Pancreas (tissue), 10 donors: ENCODE measurements at regions not wholly inside any gene's neighbourhood (a gene's known extent, or its start where the extent isn't known, plus 50 kb on each side); places are given as distances from the start of the nearest gene placed in this dataset.

Experiments
- ATAC-seq, 4 donors: fragments of 200-7000 bp; cut with Tn5 transposase; one replicate each; pipeline versions ENCODE4 v1.8.0 to v1.9.1; 2020; ENCODE audit warnings: mild to moderate bottlenecking in 4 of 4, moderate library complexity in 4 of 4
- DNase-seq, 6 donors: peaks; one replicate each; pipeline ENCODE4 v3.0.0-alpha.2; 2020
- FAIRE-seq: peaks from 2 replicates; lab custom pipeline; 2012; peaks lifted over from hg19 to GRCh38; lab: Jason Lieb, UNC
- H3K27ac ChIP-seq, 4 donors: fragments of 200-600 bp; sonication (generic); 1 replicate in 3 of 4; 2 replicates in 1 of 4; pipeline versions ENCODE4 v1.5.0 to v1.8.0; 2020
- H3K27me3 ChIP-seq, 4 donors: fragments of 200-600 bp; one replicate each; pipeline ENCODE4 v1.8.0; 2021
- H3K36me3 ChIP-seq, 3 donors: fragments of 200-600 bp; sonication (generic) in 1 of 3; one replicate each; pipeline versions ENCODE4 v1.5.0 to v1.8.0; 2020 to 2021
- H3K4me1 ChIP-seq, 3 donors: fragments of 200-600 bp; one replicate each; pipeline ENCODE4 v1.8.0; 2021
- H3K4me3 ChIP-seq, 4 donors: fragments of 200-600 bp; sonication (generic) in 2 of 4; one replicate each; pipeline versions ENCODE4 v1.5.0 to v1.8.0; 2020 to 2021
- H3K9me3 ChIP-seq, 4 donors: fragments of 200-600 bp; one replicate each; pipeline ENCODE4 v1.8.0; 2021
- CTCF ChIP-seq, 4 donors: fragments of 200-600 bp; sonication (generic) in 3 of 4; IDR thresholded peaks; one replicate each; pipeline versions ENCODE4 v1.5.0 to v1.8.0; 2021; ENCODE audit warnings: antibody characterized with exemption in 4 of 4
- whole genome bisulfite sequencing, 2 donors: extraction: QIAGEN DNeasy Blood & Tissue Kit; methylation state at CpG; one replicate each; pipeline ENCODE4 v1.1.7; 2013; 5-methylcytosine and 5-hydroxymethylcytosine counted together
- intact Hi-C, 3 donors: fragments of 100-400 bp; cut with DNase I; formaldehyde crosslinking; loops; one replicate each; pipeline versions ENCODE4 v1.11.1 to v1.14.2; 2022
- donor health status: healthy with polysubstance abuse.
- donor health status: DM: no; HTN: no; CAD: no; lungs with moderate emphysema.
- donor health status: DM: no; HTN: no; CAD: no.
- donor health status: control.
- donor health status: control.
- donor health status: Bipolar disorder and iron deficiency.
- donor health status: DM: yes; HTN: yes; CAD: no.
- donor health status: DM: no; HTN: no; CAD: no.
- donor health status: DM: no; HTN: no; CAD: no.
- donor health status: DM: yes; HTN: yes; CAD: no.

GRCh38 chr2:120809151-120809550 is 73.5 kb downstream of the GLI2 start:
- DNase-seq (no peak), FAIRE-seq (no peak), ATAC-seq (no peak)
- no peaks in the 10 kb centered on the region for H3K27me3 ChIP-seq
- H3K9me3 ChIP-seq = no peaks in the 10 kb centered on the region
- 96 to 97% methylated on average over 2 of the region's 2 CpGs for WGBS, 2 donors
- intact Hi-C loops = no loop called here
- no peak overlapping the region for H3K27ac ChIP-seq
- H3K4me1 ChIP-seq = no peaks in the 10 kb centered on the region
- H3K36me3 ChIP-seq = no peaks in the 10 kb centered on the region
- no peak overlapping the region for H3K4me3 ChIP-seq
- TF ChIP-seq CTCF (IDR thresholded peaks at IDR 0.05) = no peak

- no peaks in the 10 kb centered on the region for H3K27me3 ChIP-seq
- intact Hi-C loops = no loop called here
- 69 to 73% methylated on average over 13 of the region's 13 CpGs for WGBS, 2 donors
- H3K36me3 ChIP-seq = no peaks in the 10 kb centered on the region
- no peak overlapping the region for H3K27ac ChIP-seq
- no peak overlapping the region for H3K4me3 ChIP-seq
- ATAC-seq (no peak), DNase-seq (no peak), FAIRE-seq (no peak)
- no peak for TF ChIP-seq CTCF (IDR thresholded peaks at IDR 0.05)
- H3K4me1 ChIP-seq = no peaks in the 10 kb centered on the region
- no peaks in the 10 kb centered on the region for H3K9me3 ChIP-seq
Observed at GRCh38 chr2:120809609-120810440, 74.2 kb downstream of the GLI2 start.

- no peaks in the 10 kb centered on the region for H3K9me3 ChIP-seq
- ATAC-seq = no peak
- 86 to 93% methylated on average over 10 of the region's 10 CpGs for WGBS, 2 donors
- no peaks in the 10 kb centered on the region for H3K36me3 ChIP-seq
- no peak overlapping the region for H3K27ac ChIP-seq
- DNase-seq = no peak
- TF ChIP-seq CTCF (IDR thresholded peaks at IDR 0.05) = no peak
- no peaks in the 10 kb centered on the region for H3K27me3 ChIP-seq
- no peaks in the 10 kb centered on the region for H3K4me1 ChIP-seq
- H3K4me3 ChIP-seq = no peak overlapping the region
- intact Hi-C loops = no loop called here
- no peak for FAIRE-seq
Observed at GRCh38 chr2:120810639-120811038, 75.0 kb downstream of the GLI2 start.

GRCh38 chr2:120812866-120813265 is 77.2 kb downstream of the GLI2 start:
- H3K27ac ChIP-seq = no peak overlapping the region
- no peaks in the 10 kb centered on the region for H3K27me3 ChIP-seq
- H3K9me3 ChIP-seq = no peaks in the 10 kb centered on the region
- ATAC-seq (no peak), DNase-seq (no peak), FAIRE-seq (no peak)
- intact Hi-C loops = no loop called here
- no peak for TF ChIP-seq CTCF (IDR thresholded peaks at IDR 0.05)
- no peaks in the 10 kb centered on the region for H3K36me3 ChIP-seq
- H3K4me3 ChIP-seq = no peak overlapping the region
- 78 to 85% methylated on average over 9 of the region's 9 CpGs for WGBS, 2 donors
- H3K4me1 ChIP-seq = no peaks in the 10 kb centered on the region

GRCh38 chr2:120814352-120814751 is 78.7 kb downstream of the GLI2 start:
- TF ChIP-seq CTCF (IDR thresholded peaks at IDR 0.05) = no peak
- 87 to 88% methylated on average over 6 of the region's 6 CpGs for WGBS, 2 donors
- ATAC-seq (no peak), DNase-seq (no peak), FAIRE-seq (no peak)
- Histone ChIP-seq H3K9me3 (no peaks in the 10 kb centered on the region), H3K4me3 (no peak overlapping the region), H3K27ac (no peak overlapping the region), H3K27me3 (no peaks in the 10 kb centered on the region), H3K4me1 (no peaks in the 10 kb centered on the region), H3K36me3 (no peaks in the 10 kb centered on the region)
- intact Hi-C loops = no loop called here
